SK-N-SH (cell line): ENCODE measurements at regions not wholly inside any gene's neighbourhood (a gene's known extent, or its start where the extent isn't known, plus 50 kb on each side); places are given as distances from the start of the nearest gene placed in this dataset.

ENCODE experiments used
- CTCF ChIP-seq: fragments of 200-600 bp; sonication (generic); IDR thresholded peaks from 2 replicates; pipeline ENCODE4 v1.6.1; 2017; ENCODE audit warnings: antibody characterized with exemption, mild to moderate bottlenecking, moderate library complexity
- RCOR1 ChIP-seq: fragments of 150-350 bp; IDR thresholded peaks from 2 replicates; pipeline ENCODE4 v1.6.1; 2017; ENCODE audit warnings: antibody characterized with exemption, low read length

GRCh38 chr6:159099961-159100360, 55.2 kb upstream of the TAGAP start:
- TF ChIP-seq RCOR1 (no peak), CTCF (no peak)
